ENCODE measurements at regions not wholly inside any gene's neighbourhood (a gene's known extent, or its start where the extent isn't known, plus 50 kb on each side); places are given as distances from the start of the nearest gene placed in this dataset.
"Not testable (repeated sequence)": the region's sequence is repeated elsewhere in the genome, so short reads cannot be mapped to it uniquely, and the experiment has no call there.

DNA sequence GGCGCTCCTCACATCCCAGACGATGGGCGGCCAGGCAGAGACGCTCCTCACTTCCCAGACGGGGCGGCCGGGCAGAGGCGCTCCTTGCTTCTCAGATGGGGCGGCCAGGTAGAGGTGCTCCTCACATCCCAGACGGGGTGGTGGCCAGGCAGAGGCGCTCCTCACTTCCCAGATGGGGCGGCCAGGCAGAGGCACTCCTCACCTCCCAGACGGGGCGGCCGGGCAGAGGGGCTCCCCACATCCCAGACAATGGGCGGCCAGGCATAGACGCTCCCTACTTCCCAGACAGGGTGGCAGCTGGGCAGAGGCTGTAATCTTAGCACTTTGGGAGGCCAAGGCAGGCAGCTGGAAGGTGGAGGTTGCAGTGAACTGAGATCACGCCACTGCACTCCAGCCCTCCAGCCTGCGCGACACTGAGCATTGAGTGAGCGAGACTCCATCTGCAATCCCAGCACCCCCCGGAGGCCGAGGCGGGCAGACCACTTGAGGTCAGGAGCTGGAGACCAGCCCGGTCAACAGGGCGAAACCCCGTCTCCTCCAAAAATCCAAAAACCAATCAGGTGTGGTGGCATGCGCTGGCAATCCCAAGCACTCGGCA lies 833.7 kb upstream of the RAG2 start:
- not testable (repeated sequence) for DNase-seq (ENCODE audit: low read depth in 2 of 2)

- not testable (repeated sequence) for DNase-seq (ENCODE audit: low read depth in 2 of 2)
Observed at GRCh38 chr11:37430966-37431632, 833.1 kb upstream of the RAG2 start.

DNA sequence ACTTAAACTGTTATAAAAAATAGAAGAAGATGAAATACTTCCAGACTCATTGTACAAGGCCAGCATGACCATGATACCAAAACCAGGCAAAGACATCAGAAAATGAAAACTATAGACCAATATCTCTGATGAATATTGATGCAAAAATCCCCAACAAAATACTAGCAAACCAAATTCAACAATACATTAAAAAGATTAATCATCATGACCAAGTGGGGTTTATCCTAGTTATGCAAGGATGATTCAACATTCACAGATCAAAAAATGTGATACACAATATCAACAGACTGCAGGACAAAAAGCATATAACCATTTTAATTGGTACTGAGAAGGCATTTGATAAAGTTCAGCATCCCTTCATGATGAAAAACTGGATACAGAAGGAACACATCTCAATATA lies 824.5 kb upstream of the RAG2 start:
- no peak for DNase-seq (ENCODE audit: low read depth in 2 of 2)

GRCh38 chr11:37411289-37411688 lies 813.3 kb upstream of the RAG2 start:
- DNase-seq (ENCODE audit: low read depth in 2 of 2), result no peak

DNA sequence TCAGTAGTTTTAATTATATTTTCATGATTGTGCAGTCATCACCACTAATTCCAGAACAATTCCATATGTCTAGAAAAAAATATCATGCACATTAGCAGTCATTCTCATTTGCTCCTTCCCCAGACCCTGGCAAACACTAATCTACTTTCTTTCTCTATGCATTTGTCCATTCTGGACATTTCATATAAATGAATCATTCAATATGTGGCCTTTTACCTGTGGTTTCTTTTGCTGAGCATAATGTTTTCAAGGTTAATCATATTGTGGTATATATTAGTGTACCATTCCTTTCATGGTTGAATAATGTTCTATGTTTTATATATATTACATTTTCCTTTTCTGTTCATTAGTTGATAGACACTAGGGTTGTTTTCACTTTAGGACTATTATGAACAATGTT lies 811.1 kb upstream of the RAG2 start:
- no peak for DNase-seq (ENCODE audit: low read depth in 2 of 2)

DNA sequence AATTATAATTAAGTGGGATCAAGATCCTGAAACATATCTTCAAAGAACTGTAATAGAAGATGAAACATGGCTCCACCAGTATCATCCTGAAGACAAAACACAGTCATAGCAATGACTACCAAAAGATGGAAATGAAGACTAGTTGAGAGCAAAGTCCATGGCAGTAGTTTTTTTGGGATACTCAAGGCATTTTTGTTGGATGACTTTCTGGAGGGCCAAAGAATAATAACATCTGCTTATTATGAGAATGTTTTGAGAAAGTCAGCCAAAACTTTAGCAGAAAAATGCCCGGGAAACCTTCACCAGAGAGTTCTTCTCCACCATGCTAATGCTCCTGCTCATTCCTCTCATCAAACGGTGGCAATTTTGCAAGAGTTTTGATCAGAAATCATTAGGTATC lies 809.4 kb upstream of the RAG2 start:
- DNase-seq (ENCODE audit: low read depth in 2 of 2), result no peak

GRCh38 chr11:37406651-37407050 lies 808.6 kb upstream of the RAG2 start:
- DNase-seq (ENCODE audit: low read depth in 2 of 2), result no peak

GRCh38 chr11:37404231-37404630 lies 806.2 kb upstream of the RAG2 start:
- DNase-seq (ENCODE audit: low read depth in 2 of 2), result no peak

- no peak for DNase-seq (ENCODE audit: low read depth in 2 of 2)
Observed at GRCh38 chr11:37402663-37403062, 804.6 kb upstream of the RAG2 start.

DNA sequence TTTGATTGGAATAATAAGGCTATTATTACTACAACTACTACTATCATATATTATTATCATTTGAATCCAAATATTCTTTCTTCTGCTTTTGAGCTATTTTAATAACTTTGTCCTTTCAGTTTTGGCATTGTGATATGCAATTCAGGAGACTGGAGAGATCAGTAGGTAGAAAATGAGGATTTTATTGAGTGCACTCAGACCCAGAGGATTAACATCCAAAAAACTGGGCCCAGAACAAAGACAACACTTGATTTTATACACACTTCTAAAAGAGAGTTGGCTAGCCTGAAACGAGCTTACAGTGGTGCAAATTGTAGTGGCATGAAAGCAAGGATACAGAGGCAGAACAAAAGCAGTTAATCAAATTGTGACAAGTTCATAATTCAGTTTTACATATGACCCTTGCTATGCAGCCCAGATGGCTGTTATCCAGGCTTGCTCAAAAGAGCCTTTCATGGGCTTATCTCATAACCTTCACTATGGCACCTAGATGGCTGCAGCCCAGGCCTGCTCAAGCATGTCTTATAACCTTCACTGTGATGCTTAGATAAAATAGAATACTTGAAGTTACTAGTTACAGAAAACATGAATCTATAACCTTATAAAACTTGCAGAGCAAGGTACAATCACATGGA lies 796.3 kb upstream of the RAG2 start:
- DNase-seq (ENCODE audit: low read depth in 2 of 2), result no peak

DNA sequence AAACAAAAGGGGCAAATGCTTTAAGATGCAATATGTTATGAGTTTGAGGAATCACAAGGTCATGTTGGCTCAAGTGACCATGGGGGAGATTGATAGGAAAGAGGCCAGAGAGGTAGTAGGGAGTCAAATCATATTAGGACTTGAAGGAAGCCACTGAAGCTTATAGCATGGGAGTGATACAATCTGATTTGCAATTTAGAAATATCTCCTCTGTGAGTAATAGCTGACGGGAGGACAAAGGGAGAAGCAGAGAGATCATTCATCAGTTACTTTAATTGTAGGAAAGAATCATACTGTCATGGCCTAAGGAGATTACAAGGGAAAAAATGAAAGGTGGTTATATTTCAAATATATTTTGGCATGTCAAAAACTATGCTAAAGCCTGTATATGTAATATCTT lies 793.6 kb upstream of the RAG2 start:
- no peak for DNase-seq (ENCODE audit: low read depth in 2 of 2)

GRCh38 chr11:37390576-37391083 lies 792.6 kb upstream of the RAG2 start:
- DNase-seq (ENCODE audit: low read depth in 2 of 2), result no peak

- no peak for DNase-seq (ENCODE audit: low read depth in 2 of 2)
Observed at GRCh38 chr11:37378958-37379357, 780.9 kb upstream of the RAG2 start.

GRCh38 chr11:37372667-37373066 lies 774.6 kb upstream of the RAG2 start:
- DNase-seq (ENCODE audit: low read depth in 2 of 2), result no peak

DNA sequence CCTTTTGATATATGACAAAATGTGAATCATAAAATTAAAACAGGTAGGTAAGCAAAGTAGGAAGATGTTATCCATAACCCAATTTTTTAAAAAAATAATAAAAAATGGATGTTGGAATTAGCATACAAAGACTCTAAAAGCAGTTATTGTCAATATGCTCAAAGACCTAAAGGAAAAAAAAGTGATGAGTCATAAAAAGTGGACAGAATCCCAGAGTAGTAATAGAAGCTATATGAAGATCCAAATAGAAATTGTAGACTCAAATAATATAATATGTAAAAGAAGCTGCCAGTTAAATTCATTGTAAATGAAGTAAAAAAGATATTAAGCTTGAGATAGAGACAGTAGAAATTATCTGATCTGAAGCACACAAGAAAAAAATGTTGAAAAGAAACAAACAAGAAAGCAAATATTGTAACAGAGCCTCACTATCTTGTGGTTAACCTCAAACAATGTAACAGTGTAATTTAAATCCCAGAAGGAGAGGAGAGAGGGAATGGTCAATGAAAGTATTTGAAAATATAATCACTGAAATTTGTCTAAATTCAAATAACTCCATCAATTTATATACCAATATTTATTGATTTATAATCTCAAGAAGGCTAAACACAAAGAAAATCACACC lies 773.4 kb upstream of the RAG2 start:
- DNase-seq (ENCODE audit: low read depth in 2 of 2), result no peak

DNA sequence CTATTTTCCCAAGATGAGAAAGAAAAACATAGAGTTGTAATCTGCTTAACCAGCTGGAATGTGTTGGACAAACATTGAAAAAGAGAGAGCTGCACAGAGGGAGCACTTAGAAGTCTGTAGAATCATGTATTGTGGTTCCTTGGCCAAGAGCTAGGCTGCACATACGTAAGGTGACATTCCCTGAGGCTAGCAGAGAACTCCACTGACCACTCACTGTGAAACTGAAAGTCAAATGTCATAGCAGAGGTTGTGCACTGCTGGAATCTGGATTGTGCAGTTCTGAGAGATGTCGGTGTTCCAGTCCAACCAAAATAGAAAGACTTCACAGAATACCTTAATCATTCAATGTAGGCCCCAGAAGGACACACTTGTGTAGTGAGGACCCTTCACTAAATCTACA lies 772.8 kb upstream of the RAG2 start:
- no peak for DNase-seq (ENCODE audit: low read depth in 2 of 2)

DNA sequence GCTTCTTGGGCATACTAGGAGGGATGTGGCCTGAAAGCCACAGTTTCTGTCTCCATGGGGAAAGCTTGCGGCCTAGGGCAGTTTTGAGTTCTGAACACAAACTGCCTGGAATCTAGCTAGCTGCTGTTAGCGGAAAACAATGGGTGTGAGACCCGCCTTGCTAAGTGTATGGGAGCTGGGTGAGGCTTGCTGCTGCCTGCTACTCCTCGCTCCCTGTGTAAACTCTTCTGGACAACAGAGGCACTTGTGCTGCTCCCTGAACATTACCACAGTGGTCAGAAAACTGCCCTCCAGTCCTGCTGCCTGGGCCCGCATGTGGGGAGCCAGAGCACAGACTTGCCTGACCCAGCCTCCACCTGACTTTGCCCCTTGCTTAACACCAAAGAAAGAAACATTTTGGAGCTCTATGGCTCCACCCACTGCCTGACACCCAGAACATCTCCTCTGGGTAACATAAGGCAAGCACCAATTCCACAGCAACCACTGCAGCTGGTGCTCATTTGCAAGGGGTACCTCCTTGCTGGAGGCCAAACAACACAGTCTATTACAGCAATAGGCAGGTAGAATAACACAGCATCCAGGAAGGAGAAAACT lies 766.3 kb upstream of the RAG2 start:
- no peak for DNase-seq (ENCODE audit: low read depth in 2 of 2)

GRCh38 chr11:37353192-37353591 lies 755.2 kb upstream of the RAG2 start:
- DNase-seq (ENCODE audit: low read depth in 2 of 2), result no peak

DNA sequence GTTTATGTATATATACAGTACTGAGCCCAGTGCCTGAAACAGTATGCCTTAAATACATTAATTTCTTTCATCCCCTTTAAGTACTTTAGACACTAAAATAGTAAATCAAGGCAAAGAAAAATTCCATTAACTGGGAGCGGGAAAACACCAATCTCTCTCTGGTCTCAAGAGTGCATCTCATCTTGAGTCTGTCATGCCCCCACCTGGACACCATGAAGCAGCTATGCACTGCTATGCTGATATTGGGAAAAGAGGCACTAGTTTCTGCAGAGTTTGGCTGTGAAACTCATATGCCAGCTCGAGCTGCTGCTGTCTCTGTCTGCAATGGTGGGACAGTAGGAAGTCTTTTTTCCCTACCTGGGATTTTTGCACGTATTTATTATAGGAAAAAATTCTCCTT lies 754.4 kb upstream of the RAG2 start:
- no peak for DNase-seq (ENCODE audit: low read depth in 2 of 2)

GRCh38 chr11:37343290-37343689 lies 745.3 kb upstream of the RAG2 start:
- DNase-seq (ENCODE audit: low read depth in 2 of 2), result no peak

GRCh38 chr11:37336401-37336800 lies 738.4 kb upstream of the RAG2 start:
- DNase-seq (ENCODE audit: low read depth in 2 of 2), result no peak

- no peak for DNase-seq (ENCODE audit: low read depth in 2 of 2)
Observed at GRCh38 chr11:37333345-37333744, 735.3 kb upstream of the RAG2 start.
